Neural cell (in vitro differentiated cells): ENCODE measurements at regions not wholly inside any gene's neighbourhood (a gene's known extent, or its start where the extent isn't known, plus 50 kb on each side); places are given as distances from the start of the nearest gene placed in this dataset.

ENCODE experiments used
- H2AFZ ChIP-seq: fragments of 200-600, 300-800 bp; sonication (generic), shearing (Covaris generic); 2 replicates; pipeline ENCODE4 v1.6.0; 2014; ENCODE audit warnings: low read depth, mild to moderate bottlenecking, antibody characterized with exemption, low read length, moderate library complexity
- H3F3A ChIP-seq: fragments of 200-600 bp; shearing (Covaris generic); 2 replicates; pipeline ENCODE4 v1.6.1; 2016; ENCODE audit warnings: mild to moderate bottlenecking, moderate library complexity, mixed read lengths, antibody characterized with exemption, low read length; ENCODE audit not compliant: insufficient read depth, poor library complexity, severe bottlenecking
- H3K27ac ChIP-seq: fragments of 200-600, 300-800 bp; sonication (generic), shearing (Covaris generic); 2 replicates; pipeline ENCODE4 v1.5.1; 2014; ENCODE audit warnings: mild to moderate bottlenecking, low read length, moderate library complexity
- H3K27me3 ChIP-seq: fragments of 300-800, 200-600 bp; sonication (generic), shearing (Covaris generic); 2 replicates; pipeline ENCODE4 v1.6.0; 2014; ENCODE audit warnings: mild to moderate bottlenecking, low read depth, low read length, moderate library complexity; ENCODE audit not compliant: insufficient read depth
- H3K36me3 ChIP-seq: fragments of 300-800, 200-600 bp; sonication (generic), shearing (Covaris generic); 2 replicates; pipeline ENCODE4 v1.5.1; 2014; ENCODE audit warnings: mild to moderate bottlenecking, antibody characterized with exemption, low read length, moderate library complexity; ENCODE audit not compliant: insufficient read depth
- H3K4me2 ChIP-seq: fragments of 300-800, 200-600 bp; sonication (generic), shearing (Covaris generic); 2 replicates; pipeline ENCODE4 v1.6.0; 2014; ENCODE audit warnings: mild to moderate bottlenecking, low read length
- H3K4me3 ChIP-seq: fragments of 300-800, 200-600 bp; sonication (generic), shearing (Covaris generic); 2 replicates; pipeline ENCODE4 v1.5.1; 2014; ENCODE audit warnings: mild to moderate bottlenecking, low read length, moderate library complexity
- H3K79me2 ChIP-seq: fragments of 200-600 bp; shearing (Covaris generic); replicated peaks from 2 replicates; pipeline ENCODE4 v1.6.0; 2014; ENCODE audit warnings: mild to moderate bottlenecking, low read length, moderate library complexity; ENCODE audit not compliant: insufficient read depth
- H3K9ac ChIP-seq: fragments of 300-800, 200-600 bp; sonication (generic), shearing (Covaris generic); 2 replicates; pipeline ENCODE4 v1.6.1; 2016; ENCODE audit warnings: mild to moderate bottlenecking, low read length, mixed read lengths
- H3K9me2 ChIP-seq: fragments of 200-600 bp; shearing (Covaris generic); 2 replicates; pipeline ENCODE4 v1.6.1; 2016; ENCODE audit warnings: mild to moderate bottlenecking, low read length, mixed read lengths; ENCODE audit not compliant: insufficient read depth
- H3K9me3 ChIP-seq: fragments of 200-600, 300-800 bp; sonication (generic), shearing (Covaris generic); 2 replicates; pipeline ENCODE4 v1.6.1; 2016; ENCODE audit warnings: mild to moderate bottlenecking, mixed run types, low read length, moderate library complexity, mixed read lengths
- H4K20me1 ChIP-seq: fragments of 200-600 bp; shearing (Covaris generic); 2 replicates; pipeline ENCODE4 v1.6.1; 2016; ENCODE audit warnings: mild to moderate bottlenecking, mixed run types; ENCODE audit not compliant: insufficient read depth
- CTCF ChIP-seq: fragments of 450-650 bp; IDR thresholded peaks from 2 replicates; pipeline ENCODE4 v1.5.1; 2014; ENCODE audit warnings: antibody characterized with exemption, mild to moderate bottlenecking, moderate library complexity; ENCODE audit not compliant: poor library complexity, severe bottlenecking
- EP300 ChIP-seq: fragments of 450-650 bp; conservative IDR thresholded peaks from 2 replicates; pipeline ENCODE4 v1.6.1; 2014; ENCODE audit warnings: antibody characterized with exemption, mild to moderate bottlenecking, moderate library complexity; ENCODE audit not compliant: poor library complexity, severe bottlenecking
- EZH2 ChIP-seq: fragments of 200-600, 300-800 bp; shearing (Covaris generic), sonication (generic); IDR thresholded peaks from 2 replicates; pipeline ENCODE4 v1.6.1; 2014; ENCODE audit warnings: antibody characterized with exemption, low read length, borderline replicate concordance, mild to moderate bottlenecking; ENCODE audit not compliant: insufficient read depth, poor library complexity, severe bottlenecking
- MXI1 ChIP-seq: fragments of 450-650 bp; conservative IDR thresholded peaks from 2 replicates; pipeline ENCODE4 v1.6.1; 2014; ENCODE audit warnings: antibody characterized with exemption, mild to moderate bottlenecking; ENCODE audit not compliant: poor library complexity, severe bottlenecking
- POLR2AphosphoS5 ChIP-seq: IDR thresholded peaks from 2 replicates; pipeline ENCODE4 v1.6.1; 2012
- RAD21 ChIP-seq: fragments of 450-650 bp; conservative IDR thresholded peaks from 2 replicates; pipeline ENCODE4 v1.6.1; 2014; ENCODE audit warnings: antibody characterized with exemption, mild to moderate bottlenecking, moderate library complexity
- REST ChIP-seq: IDR thresholded peaks from 2 replicates; pipeline ENCODE4 v1.6.1; 2012; ENCODE audit warnings: borderline replicate concordance
- SMC3 ChIP-seq: fragments of 450-650 bp; conservative IDR thresholded peaks from 2 replicates; pipeline ENCODE4 v1.6.1; 2014; ENCODE audit warnings: antibody characterized with exemption, mild to moderate bottlenecking, moderate library complexity; ENCODE audit not compliant: poor library complexity
- TAF1 ChIP-seq: IDR thresholded peaks from 2 replicates; pipeline ENCODE4 v1.6.1; 2012; ENCODE audit warnings: low read depth

GRCh38 chr16:87086575-87086974 lies 230.6 kb downstream of the C16orf95 start:
- H3K4me2 ChIP-seq = no peak overlapping the region
- H3K27ac ChIP-seq = no peak overlapping the region
- H3K9me2 ChIP-seq = no peaks in the 10 kb centered on the region
- no peak overlapping the region for H3K9ac ChIP-seq
- no peaks in the 10 kb centered on the region for H3F3A ChIP-seq
- TF ChIP-seq POLR2AphosphoS5 (no peak), RAD21 (no peak), EZH2 (no peak), TAF1 (no peak), REST (no peak), EP300 (no peak), MXI1 (no peak), SMC3 (no peak), CTCF (no peak)
- no peaks in the 10 kb centered on the region for H3K36me3 ChIP-seq
- H3K79me2 ChIP-seq = no peaks in the 10 kb centered on the region
- no peaks in the 10 kb centered on the region for H3K27me3 ChIP-seq
- peaks cover 4% of the 10 kb centered on the region for H3K9me3 ChIP-seq
- H2AFZ ChIP-seq = no peak overlapping the region
- no peaks in the 10 kb centered on the region for H4K20me1 ChIP-seq
- H3K4me3 ChIP-seq = no peak overlapping the region

GRCh38 chr16:87092958-87093357 lies 224.2 kb downstream of the C16orf95 start:
- Histone ChIP-seq H3K36me3 (no peaks in the 10 kb centered on the region), H3F3A (no peaks in the 10 kb centered on the region), H3K9ac (no peak overlapping the region), H3K9me3 (no peaks in the 10 kb centered on the region), H3K79me2 (no peaks in the 10 kb centered on the region), H3K4me2 (no peak overlapping the region), H3K27me3 (no peaks in the 10 kb centered on the region), H4K20me1 (no peaks in the 10 kb centered on the region), H3K27ac (no peak overlapping the region), H3K9me2 (no peaks in the 10 kb centered on the region), H3K4me3 (no peak overlapping the region), H2AFZ (no peak overlapping the region)
- TF ChIP-seq SMC3 (no peak), REST (no peak)
